ENCODE measurements at regions not wholly inside any gene's neighbourhood (a gene's known extent, or its start where the extent isn't known, plus 50 kb on each side); places are given as distances from the start of the nearest gene placed in this dataset.

DNA sequence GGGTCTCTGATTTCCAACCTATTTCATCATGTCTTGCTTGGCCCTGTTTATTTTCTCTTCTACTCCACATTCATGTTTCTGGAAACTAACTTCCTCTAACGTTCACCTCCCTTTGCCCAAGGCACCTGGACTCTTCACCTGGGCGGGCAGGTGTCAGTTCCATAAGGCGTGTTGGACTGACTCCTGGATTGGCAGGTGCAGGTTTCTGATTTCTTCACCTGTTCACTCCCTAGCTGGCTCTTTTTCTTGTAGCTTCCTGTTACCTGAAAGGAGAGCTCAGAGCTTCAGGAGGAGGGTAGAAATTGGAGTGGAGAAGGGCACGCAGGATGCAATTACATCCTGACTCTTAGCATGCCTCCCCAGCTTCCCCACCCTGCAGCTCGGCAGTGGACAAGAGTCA is 350.8 kb upstream of the KLF3 start:
- no peak overlapping the region for H3K4me3 ChIP-seq (replicated peaks in 1 of 2; ENCODE audit: low read depth in 2 of 2, low read length in 2 of 2)
- TF ChIP-seq, protein P1, sequence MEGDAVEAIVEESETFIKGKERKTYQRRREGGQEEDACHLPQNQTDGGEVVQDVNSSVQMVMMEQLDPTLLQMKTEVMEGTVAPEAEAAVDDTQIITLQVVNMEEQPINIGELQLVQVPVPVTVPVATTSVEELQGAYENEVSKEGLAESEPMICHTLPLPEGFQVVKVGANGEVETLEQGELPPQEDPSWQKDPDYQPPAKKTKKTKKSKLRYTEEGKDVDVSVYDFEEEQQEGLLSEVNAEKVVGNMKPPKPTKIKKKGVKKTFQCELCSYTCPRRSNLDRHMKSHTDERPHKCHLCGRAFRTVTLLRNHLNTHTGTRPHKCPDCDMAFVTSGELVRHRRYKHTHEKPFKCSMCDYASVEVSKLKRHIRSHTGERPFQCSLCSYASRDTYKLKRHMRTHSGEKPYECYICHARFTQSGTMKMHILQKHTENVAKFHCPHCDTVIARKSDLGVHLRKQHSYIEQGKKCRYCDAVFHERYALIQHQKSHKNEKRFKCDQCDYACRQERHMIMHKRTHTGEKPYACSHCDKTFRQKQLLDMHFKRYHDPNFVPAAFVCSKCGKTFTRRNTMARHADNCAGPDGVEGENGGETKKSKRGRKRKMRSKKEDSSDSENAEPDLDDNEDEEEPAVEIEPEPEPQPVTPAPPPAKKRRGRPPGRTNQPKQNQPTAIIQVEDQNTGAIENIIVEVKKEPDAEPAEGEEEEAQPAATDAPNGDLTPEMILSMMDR (IDR thresholded peaks at IDR 0.05; ENCODE audit: low read depth, low read length), result no peak
- DNase-seq (ENCODE audit: low read depth in 2 of 2), result no peak

DNA sequence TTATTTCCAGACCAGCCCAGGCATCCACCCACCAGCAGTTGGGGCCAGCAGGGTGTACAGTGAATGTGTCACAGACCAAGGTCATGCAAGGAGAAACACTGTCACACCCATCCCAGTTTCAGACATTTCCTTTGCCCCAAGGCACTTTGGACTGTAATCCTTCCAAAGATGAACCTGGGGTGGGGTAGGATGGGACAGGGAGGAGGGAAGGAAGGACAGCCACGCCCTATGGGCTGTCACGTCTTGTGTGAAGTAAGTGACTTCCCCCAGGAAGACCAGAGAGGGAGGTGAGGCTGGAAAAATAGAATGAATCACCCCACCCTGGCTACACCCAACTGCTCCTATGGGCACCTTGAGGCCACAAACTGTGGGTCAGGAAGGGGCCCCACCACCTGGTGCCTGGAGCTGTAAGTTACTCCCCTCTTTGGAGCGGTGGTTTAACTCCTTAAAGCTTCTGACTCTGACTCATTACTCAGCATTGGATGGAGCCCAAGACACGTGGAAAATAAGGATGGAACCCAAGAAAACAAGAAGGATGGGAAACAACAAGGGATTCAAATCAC is 349.9 kb upstream of the KLF3 start:
- H3K4me3 ChIP-seq (replicated peaks in 1 of 2; ENCODE audit: low read depth in 2 of 2, low read length in 2 of 2), result no peak overlapping the region
- TF ChIP-seq, protein P1 (IDR thresholded peaks at IDR 0.05; ENCODE audit: low read depth, low read length), result no peak
- DNase-seq (ENCODE audit: low read depth in 2 of 2), result peak; percentile 65 to 77

DNA sequence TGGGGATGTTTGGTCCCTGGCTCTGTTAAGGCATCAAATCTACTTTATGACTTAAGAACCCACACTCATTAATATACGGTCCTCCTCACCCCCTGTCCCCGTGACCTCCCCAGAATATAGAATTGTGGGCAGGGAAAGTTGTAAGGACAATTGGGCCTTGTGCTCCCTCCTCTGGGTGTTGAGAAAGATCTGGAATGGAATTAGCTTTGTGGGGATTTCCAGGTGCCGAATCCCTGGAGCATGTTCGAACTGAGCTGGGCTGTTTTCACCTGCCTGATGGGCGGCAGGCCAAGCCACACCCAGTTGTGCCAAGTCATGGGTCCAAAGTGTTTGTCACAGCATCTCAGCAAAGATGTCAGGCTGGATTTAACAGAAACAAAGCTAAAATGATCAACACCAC is 349.3 kb upstream of the KLF3 start:
- TF ChIP-seq, protein P1 (IDR thresholded peaks at IDR 0.05; ENCODE audit: low read depth, low read length), result no peak
- peak in 1 of 2 donors; percentile 24 for DNase-seq (ENCODE audit: low read depth in 2 of 2)

DNA sequence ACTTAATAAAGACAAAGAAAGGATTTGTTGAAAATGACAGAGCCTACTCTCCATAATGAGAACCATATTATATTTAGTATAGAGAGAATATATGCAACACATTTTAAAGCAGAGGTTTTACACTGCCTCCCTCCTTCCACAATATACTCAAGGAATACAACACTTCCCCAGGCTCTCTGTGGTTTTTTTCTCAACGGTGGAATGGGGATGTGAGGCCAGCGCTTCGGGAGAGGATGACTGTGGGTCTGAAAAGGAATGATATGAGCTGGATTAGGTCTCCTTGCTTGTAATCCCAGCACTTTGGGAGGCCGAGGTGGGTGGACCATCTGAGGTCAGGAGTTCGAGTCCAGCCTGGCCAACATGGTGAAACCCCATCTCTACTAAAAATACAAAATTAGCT is 348.7 kb upstream of the KLF3 start:
- DNase-seq (ENCODE audit: low read depth in 2 of 2), result no peak
- H3K4me3 ChIP-seq (replicated peaks in 1 of 2; ENCODE audit: low read depth in 2 of 2, low read length in 2 of 2), result no peak overlapping the region
- TF ChIP-seq, protein P1 (IDR thresholded peaks at IDR 0.05; ENCODE audit: low read depth, low read length), result no peak

More for the DNA sequence above, 349.3 kb upstream of the KLF3 start:
- H3K4me3 ChIP-seq (replicated peaks in 1 of 2; ENCODE audit: low read depth in 2 of 2, low read length in 2 of 2), result no peak overlapping the region

DNA sequence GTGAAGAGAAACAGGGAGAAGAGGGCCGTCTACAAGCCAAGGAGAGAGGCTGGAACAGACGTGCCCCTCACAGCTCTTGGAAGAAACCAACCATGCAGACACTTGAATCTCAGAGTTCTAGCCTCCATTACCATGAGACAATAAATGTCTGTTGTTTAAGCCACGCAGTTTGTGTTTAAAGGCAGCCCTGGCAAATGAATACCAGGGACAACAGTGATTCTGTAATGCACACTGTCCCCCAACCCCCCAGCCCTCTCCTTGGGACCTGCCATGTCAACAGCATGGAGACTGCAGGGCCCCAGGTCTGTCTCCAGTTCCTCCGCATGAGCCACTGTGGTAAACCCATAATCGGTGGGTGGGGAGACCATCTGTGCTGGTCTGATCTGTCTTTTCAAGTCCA is 348.0 kb upstream of the KLF3 start:
- no peak for DNase-seq (ENCODE audit: low read depth in 2 of 2)
- TF ChIP-seq, protein P1 (IDR thresholded peaks at IDR 0.05; ENCODE audit: low read depth, low read length), result no peak
- H3K4me3 ChIP-seq (replicated peaks in 1 of 2; ENCODE audit: low read depth in 2 of 2, low read length in 2 of 2), result no peak overlapping the region

DNA sequence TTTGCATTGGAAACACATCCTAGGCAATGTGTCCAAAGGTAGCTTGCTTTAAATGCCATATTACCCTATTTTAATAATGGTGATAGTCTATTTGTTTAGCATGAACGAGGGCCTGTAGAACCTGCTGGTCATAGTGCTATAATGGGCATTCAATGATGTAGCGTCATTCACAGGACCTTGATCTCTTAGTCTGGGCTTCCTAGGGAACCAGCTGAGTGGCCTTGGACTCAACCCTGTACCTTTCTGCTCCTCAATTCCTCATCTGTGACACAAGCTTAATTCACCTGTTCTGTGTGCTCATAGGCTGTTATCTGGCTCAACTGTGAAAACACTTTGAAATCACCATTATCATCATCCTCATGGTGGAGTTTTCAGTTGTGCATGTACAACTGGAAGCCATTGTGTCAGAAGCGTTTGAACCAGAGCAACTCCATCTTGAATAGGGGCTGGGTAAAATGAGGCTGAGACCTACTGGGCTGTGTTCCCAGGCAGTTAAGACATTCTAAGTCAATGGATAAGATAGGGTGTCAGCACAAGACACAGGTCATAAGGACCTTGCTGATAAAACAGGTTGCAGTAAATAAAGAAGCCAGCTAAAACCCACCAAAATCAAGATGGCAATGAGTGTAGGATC is 346.8 kb upstream of the KLF3 start:
- no peak overlapping the region for H3K4me3 ChIP-seq (replicated peaks in 1 of 2; ENCODE audit: low read depth in 2 of 2, low read length in 2 of 2)
- no peak for DNase-seq (ENCODE audit: low read depth in 2 of 2)
- TF ChIP-seq, protein P1 (IDR thresholded peaks at IDR 0.05; ENCODE audit: low read depth, low read length), result no peak

All from cardiac fibroblast (primary cell).